ENCODE measurements at regions not wholly inside any gene's neighbourhood (a gene's known extent, or its start where the extent isn't known, plus 50 kb on each side); places are given as distances from the start of the nearest gene placed in this dataset.

DNA sequence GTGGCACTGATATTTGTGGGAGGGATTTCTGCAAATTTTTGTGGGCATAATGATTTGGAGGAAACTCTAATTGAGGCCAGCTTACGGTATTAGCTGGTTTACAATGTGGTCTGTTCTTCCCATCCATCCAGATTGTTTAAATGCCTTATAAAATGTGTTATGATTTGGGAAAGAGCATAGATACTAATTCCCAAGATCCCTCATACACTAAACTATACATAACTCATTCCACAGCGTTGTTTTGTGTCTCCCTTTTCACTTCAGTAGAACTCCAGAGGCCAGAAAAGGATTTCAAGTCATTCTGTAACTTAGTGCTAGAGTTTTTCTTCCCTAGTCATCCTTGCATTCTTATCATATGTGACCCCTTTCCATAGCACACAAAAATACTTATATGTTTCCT is 292.6 kb upstream of the NT5E start:
- Histone ChIP-seq H3K4me1 (ENCODE audit: insufficient read depth) (no peaks in the 10 kb centered on the region), H3K4me2 (ENCODE audit: unreplicated experiment) (no peak overlapping the region), H3K27me3 (replicated peaks; ENCODE audit: insufficient read depth) (no peaks in the 10 kb centered on the region), H3K4me3 (no peak overlapping the region), H2AFZ (no peak overlapping the region), H3K27ac (no peak overlapping the region), H3K9ac (no peak overlapping the region), H3K9me3 (ENCODE audit: low read depth) (no peaks in the 10 kb centered on the region), H3K79me2 (ENCODE audit: insufficient read depth) (no peaks in the 10 kb centered on the region), H3K36me3 (ENCODE audit: low read depth) (no peaks in the 10 kb centered on the region), H4K20me1 (ENCODE audit: insufficient read depth) (no peaks in the 10 kb centered on the region), H3F3A (ENCODE audit: insufficient read depth) (no peaks in the 10 kb centered on the region), H3K9me2 (ENCODE audit: insufficient read depth) (no peaks in the 10 kb centered on the region)
- in situ Hi-C loops (cut with MboI): no loop called here
- no peak for DNase-seq
- WGBS, 2 experiments (ENCODE audit: low coverage in 1 of 2, low lambda C conversion rate in 2 of 2, missing lambda C conversion rate in 2 of 2): 68 to 70% methylated on average over 2 of the region's 2 CpGs
- TF ChIP-seq EZH2phosphoT487 (IDR thresholded peaks at IDR 0.05; ENCODE audit: insufficient read depth, low read depth) (no peak), EZH2 (IDR thresholded peaks at IDR 0.05; ENCODE audit: insufficient read depth, poor library complexity, severe bottlenecking) (no peak)

DNA sequence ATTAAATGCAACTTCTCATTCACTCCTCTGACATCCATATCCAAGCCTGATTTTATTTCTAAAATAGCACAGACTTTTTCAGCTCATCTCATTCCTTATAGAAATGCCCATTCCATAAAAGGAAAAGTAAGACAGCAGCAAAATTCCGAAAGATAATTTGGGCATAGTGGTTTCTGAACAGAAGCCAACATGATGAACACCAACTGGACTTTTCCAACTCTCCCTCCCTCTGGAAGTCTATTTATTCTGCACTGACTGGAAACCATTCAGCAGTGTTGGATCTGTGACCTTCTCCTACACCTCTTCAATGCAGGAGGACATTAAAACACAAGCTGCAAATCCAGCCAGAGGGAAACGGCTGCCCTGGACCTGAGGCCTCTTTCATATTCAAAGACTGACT is 306.2 kb upstream of the NT5E start:
- in situ Hi-C loops (cut with MboI): no loop called here
- H3F3A ChIP-seq (ENCODE audit: insufficient read depth): no peaks in the 10 kb centered on the region
- no peak overlapping the region for H3K9ac ChIP-seq
- H3K4me2 ChIP-seq (ENCODE audit: unreplicated experiment): peak overlapping the region; percentile 14
- peaks cover 3% of the 10 kb centered on the region for H3K9me3 ChIP-seq (ENCODE audit: low read depth)
- no peaks in the 10 kb centered on the region for H3K27me3 ChIP-seq (replicated peaks; ENCODE audit: insufficient read depth)
- peaks cover 13% of the 10 kb centered on the region for H3K4me1 ChIP-seq (ENCODE audit: insufficient read depth)
- H3K9me2 ChIP-seq (ENCODE audit: insufficient read depth): 0 out of 2 replicates have a peak, but pooled peaks cover 2% of the 10 kb centered on the region
- TF ChIP-seq EZH2phosphoT487 (IDR thresholded peaks at IDR 0.05; ENCODE audit: insufficient read depth, low read depth) (no peak), EZH2 (IDR thresholded peaks at IDR 0.05; ENCODE audit: insufficient read depth, poor library complexity, severe bottlenecking) (no peak)
- WGBS, 2 experiments (ENCODE audit: low coverage in 1 of 2, low lambda C conversion rate in 2 of 2, missing lambda C conversion rate in 2 of 2): 10 to 13% methylated on average over 2 of the region's 2 CpGs
- H4K20me1 ChIP-seq (ENCODE audit: insufficient read depth): no peaks in the 10 kb centered on the region
- 0 out of 2 replicates have a peak overlapping the region, but pooled peaks have one; percentile 8 for H2AFZ ChIP-seq
- DNase-seq: peak; percentile 21
- H3K36me3 ChIP-seq (ENCODE audit: low read depth): no peaks in the 10 kb centered on the region
- H3K4me3 ChIP-seq: no peak overlapping the region
- H3K79me2 ChIP-seq (ENCODE audit: insufficient read depth): no peaks in the 10 kb centered on the region
- H3K27ac ChIP-seq: no peak overlapping the region

DNA sequence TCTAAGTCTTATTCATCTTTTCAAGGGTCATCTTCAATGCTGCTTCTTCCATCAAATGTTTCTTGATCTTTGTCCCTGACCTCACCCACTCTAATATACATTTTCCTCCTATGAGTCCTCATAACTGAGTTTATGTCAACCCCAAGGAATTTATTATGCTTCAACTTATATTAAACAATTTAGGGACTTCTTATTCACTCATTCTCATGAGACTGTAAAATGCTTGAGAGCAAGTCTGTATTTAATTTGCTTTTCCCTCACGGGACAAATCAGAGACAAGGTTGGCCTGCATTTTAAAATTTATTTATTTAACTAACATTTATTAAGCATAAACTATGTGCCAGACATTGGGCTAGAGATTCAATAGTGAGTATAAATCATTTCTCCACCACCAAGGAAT is 312.0 kb upstream of the NT5E start:
- WGBS, 2 experiments (ENCODE audit: low coverage in 1 of 2, low lambda C conversion rate in 2 of 2, missing lambda C conversion rate in 2 of 2): 27 to 38% methylated on average over 1 of the region's 1 CpG
- Histone ChIP-seq H3K4me3 (no peak overlapping the region), H3K9me3 (ENCODE audit: low read depth) (no peaks in the 10 kb centered on the region), H3K36me3 (ENCODE audit: low read depth) (no peaks in the 10 kb centered on the region), H3K79me2 (ENCODE audit: insufficient read depth) (no peaks in the 10 kb centered on the region), H3K27me3 (replicated peaks; ENCODE audit: insufficient read depth) (no peaks in the 10 kb centered on the region), H3F3A (ENCODE audit: insufficient read depth) (peaks cover 17% of the 10 kb centered on the region; the same call in 1 of the 2 replicates), H3K9ac (no peak overlapping the region), H2AFZ (no peak overlapping the region), H3K4me2 (ENCODE audit: unreplicated experiment) (peak overlapping the region; percentile 13), H3K27ac (no peak overlapping the region), H3K4me1 (ENCODE audit: insufficient read depth) (peaks cover 31% of the 10 kb centered on the region), H3K9me2 (ENCODE audit: insufficient read depth) (0 out of 2 replicates have a peak, but pooled peaks cover 7% of the 10 kb centered on the region), H4K20me1 (ENCODE audit: insufficient read depth) (no peaks in the 10 kb centered on the region)
- TF ChIP-seq EZH2 (IDR thresholded peaks at IDR 0.05; ENCODE audit: insufficient read depth, poor library complexity, severe bottlenecking) (no peak), EZH2phosphoT487 (IDR thresholded peaks at IDR 0.05; ENCODE audit: insufficient read depth, low read depth) (no peak)
- in situ Hi-C loops (cut with MboI): no loop called here
- DNase-seq: peak; percentile 20

DNA sequence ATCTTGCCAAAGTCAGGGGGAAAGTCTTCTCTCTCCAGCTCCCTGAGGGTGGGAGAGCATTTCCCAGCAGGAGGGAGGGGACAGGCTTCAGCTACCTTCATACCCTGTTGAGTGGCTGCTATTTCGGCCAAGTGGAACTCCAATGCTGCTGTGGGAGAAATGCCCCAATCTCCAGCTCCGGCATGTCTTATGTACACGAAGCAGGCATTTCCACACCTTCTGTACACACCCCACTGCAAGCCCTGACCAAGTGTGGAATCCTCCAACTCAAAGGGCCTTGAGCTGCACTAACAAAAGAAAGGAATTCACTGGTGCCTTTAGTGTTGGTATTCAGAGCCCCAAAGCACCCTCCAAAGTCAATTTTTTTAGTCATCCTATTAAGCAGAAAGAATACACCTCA is 313.6 kb upstream of the NT5E start:
- H4K20me1 ChIP-seq (ENCODE audit: insufficient read depth): no peaks in the 10 kb centered on the region
- in situ Hi-C loops (cut with MboI): no loop called here
- H2AFZ ChIP-seq: no peak overlapping the region
- H3K9ac ChIP-seq: no peak overlapping the region
- 98 to 100% methylated on average over 3 of the region's 3 CpGs for WGBS, 2 experiments (ENCODE audit: low coverage in 1 of 2, low lambda C conversion rate in 2 of 2, missing lambda C conversion rate in 2 of 2)
- no peak overlapping the region for H3K27ac ChIP-seq
- H3K9me2 ChIP-seq (ENCODE audit: insufficient read depth): 0 out of 2 replicates have a peak, but pooled peaks cover 7% of the 10 kb centered on the region
- no peak overlapping the region for H3K4me3 ChIP-seq
- H3K4me1 ChIP-seq (ENCODE audit: insufficient read depth): peaks cover 30% of the 10 kb centered on the region
- no peak for DNase-seq
- H3K27me3 ChIP-seq (replicated peaks; ENCODE audit: insufficient read depth): no peaks in the 10 kb centered on the region
- TF ChIP-seq EZH2phosphoT487 (IDR thresholded peaks at IDR 0.05; ENCODE audit: insufficient read depth, low read depth) (no peak), EZH2 (IDR thresholded peaks at IDR 0.05; ENCODE audit: insufficient read depth, poor library complexity, severe bottlenecking) (no peak)
- no peaks in the 10 kb centered on the region for H3K36me3 ChIP-seq (ENCODE audit: low read depth)
- no peaks in the 10 kb centered on the region for H3K79me2 ChIP-seq (ENCODE audit: insufficient read depth)
- H3K9me3 ChIP-seq (ENCODE audit: low read depth): no peaks in the 10 kb centered on the region
- peaks cover 17% of the 10 kb centered on the region; the same call in 1 of the 2 replicates for H3F3A ChIP-seq (ENCODE audit: insufficient read depth)
- H3K4me2 ChIP-seq (ENCODE audit: unreplicated experiment): peak overlapping the region; percentile 5
